Liver (tissue), 2 donors: ENCODE measurements at regions not wholly inside any gene's neighbourhood (a gene's known extent, or its start where the extent isn't known, plus 50 kb on each side); places are given as distances from the start of the nearest gene placed in this dataset.

Experiments used
- FOXA1 ChIP-seq: IDR thresholded peaks from 2 replicates; pipeline ENCODE4 v1.6.1; 2016; ENCODE audit warnings: antibody characterized with exemption
- TF ChIP-seq, protein P1 (sequence below): fragments of 150-350 bp; IDR thresholded peaks from 2 replicates; pipeline ENCODE4 v1.5.1; 2017; ENCODE audit warnings: improper control_type of control experiment, low read depth, low read length; ENCODE audit not compliant: missing input control
- donor health status: healthy.

DNA sequence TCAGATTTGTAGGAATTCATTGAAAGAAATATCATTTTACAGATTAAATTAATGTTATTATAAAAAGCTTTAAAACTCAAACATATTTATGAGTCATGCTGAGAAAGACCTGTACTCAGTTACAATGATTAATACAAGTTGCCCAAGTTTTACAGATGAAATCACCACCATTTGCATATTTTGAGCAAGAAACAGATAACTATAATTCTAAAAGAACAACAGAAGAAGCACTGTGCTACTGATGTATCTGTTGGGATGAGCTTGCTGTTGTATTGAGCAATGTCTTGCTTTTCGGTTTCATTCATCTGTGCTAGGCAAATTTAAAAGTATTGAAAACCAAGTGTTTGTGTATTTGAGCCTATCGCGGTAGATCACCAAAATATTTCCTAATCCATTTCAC lies 1589.1 kb upstream of the ZEB2 start:
- TF ChIP-seq, protein P1, sequence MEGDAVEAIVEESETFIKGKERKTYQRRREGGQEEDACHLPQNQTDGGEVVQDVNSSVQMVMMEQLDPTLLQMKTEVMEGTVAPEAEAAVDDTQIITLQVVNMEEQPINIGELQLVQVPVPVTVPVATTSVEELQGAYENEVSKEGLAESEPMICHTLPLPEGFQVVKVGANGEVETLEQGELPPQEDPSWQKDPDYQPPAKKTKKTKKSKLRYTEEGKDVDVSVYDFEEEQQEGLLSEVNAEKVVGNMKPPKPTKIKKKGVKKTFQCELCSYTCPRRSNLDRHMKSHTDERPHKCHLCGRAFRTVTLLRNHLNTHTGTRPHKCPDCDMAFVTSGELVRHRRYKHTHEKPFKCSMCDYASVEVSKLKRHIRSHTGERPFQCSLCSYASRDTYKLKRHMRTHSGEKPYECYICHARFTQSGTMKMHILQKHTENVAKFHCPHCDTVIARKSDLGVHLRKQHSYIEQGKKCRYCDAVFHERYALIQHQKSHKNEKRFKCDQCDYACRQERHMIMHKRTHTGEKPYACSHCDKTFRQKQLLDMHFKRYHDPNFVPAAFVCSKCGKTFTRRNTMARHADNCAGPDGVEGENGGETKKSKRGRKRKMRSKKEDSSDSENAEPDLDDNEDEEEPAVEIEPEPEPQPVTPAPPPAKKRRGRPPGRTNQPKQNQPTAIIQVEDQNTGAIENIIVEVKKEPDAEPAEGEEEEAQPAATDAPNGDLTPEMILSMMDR = no peak
- no peak for TF ChIP-seq FOXA1
